ENCODE measurements at regions not wholly inside any gene's neighbourhood (a gene's known extent, or its start where the extent isn't known, plus 50 kb on each side); places are given as distances from the start of the nearest gene placed in this dataset.

DNA sequence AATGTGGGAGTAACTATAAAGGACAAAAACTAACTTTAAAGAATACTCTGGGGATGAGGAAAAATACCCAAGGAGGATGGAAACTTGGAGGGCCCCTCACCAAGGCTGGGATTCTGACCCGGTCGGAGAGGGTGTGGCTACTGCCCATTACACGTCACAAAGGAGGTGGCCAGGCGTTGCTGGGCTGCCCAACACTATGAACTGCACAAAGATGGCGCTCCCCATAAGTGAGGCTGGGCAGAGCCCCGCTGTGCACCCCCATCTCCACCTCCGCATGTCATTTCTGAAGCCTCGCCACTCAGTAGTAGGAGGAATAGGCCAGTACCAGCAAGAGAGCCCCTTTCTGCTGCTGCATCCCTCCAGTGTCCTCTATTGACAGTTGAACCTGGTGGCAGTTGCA is 290.1 kb upstream of the ZNF32 start:
- Mint-ChIP-seq H3K9me3 (ENCODE audit: unreplicated experiment) (peaks cover 7% of the 10 kb centered on the region), H3K4me1 (ENCODE audit: unreplicated experiment) (peaks cover 8% of the 10 kb centered on the region), H3K27ac (ENCODE audit: unreplicated experiment) (no peak overlapping the region), H3K36me3 (ENCODE audit: unreplicated experiment) (no peaks in the 10 kb centered on the region), H3K27me3 (ENCODE audit: unreplicated experiment) (no peaks in the 10 kb centered on the region), H3K4me3 (ENCODE audit: unreplicated experiment) (no peak overlapping the region)
- DNase-seq (ENCODE audit: extremely low spot score, unreplicated experiment): no peak
- TF ChIP-seq CTCF (IDR thresholded peaks at IDR 0.05): no peak

DNA sequence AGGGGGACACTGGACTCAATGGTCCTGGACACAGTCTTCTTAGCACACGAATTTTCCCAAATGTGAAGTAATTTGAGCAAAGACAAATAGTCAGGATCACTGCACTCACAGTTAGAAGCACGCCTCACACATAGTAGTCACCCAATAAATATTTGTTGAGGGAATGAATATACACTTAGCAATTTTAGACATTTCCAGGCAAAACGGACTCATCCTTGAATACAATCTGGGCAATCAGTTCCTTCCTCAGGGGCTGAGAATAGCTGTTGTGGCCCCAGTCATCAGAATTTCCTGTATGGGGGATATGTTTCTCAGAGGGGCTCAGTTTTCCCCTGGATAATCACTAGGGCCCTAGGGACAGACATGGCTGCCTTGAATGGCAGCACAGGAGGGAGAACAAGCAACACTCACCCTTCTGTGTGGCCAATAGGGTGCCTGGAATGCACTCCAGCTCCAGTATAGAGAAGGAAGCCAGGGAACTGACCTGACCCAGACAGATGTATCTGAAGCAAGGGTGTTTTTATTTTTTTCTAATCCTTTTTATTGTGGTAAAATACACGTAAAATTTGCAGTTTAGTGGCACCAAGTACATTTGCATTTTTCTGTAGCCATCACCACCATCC is 282.7 kb upstream of the ZNF32 start:
- H3K4me1 Mint-ChIP-seq (ENCODE audit: unreplicated experiment): peaks cover 17% of the 10 kb centered on the region
- TF ChIP-seq CTCF (IDR thresholded peaks at IDR 0.05): no peak
- no peaks in the 10 kb centered on the region for H3K36me3 Mint-ChIP-seq (ENCODE audit: unreplicated experiment)
- DNase-seq (ENCODE audit: extremely low spot score, unreplicated experiment): no peak
- H3K4me3 Mint-ChIP-seq (ENCODE audit: unreplicated experiment): no peak overlapping the region
- peaks cover 6% of the 10 kb centered on the region for H3K27me3 Mint-ChIP-seq (ENCODE audit: unreplicated experiment)
- H3K9me3 Mint-ChIP-seq (ENCODE audit: unreplicated experiment): peaks cover 7% of the 10 kb centered on the region
- no peak overlapping the region for H3K27ac Mint-ChIP-seq (ENCODE audit: unreplicated experiment)

DNA sequence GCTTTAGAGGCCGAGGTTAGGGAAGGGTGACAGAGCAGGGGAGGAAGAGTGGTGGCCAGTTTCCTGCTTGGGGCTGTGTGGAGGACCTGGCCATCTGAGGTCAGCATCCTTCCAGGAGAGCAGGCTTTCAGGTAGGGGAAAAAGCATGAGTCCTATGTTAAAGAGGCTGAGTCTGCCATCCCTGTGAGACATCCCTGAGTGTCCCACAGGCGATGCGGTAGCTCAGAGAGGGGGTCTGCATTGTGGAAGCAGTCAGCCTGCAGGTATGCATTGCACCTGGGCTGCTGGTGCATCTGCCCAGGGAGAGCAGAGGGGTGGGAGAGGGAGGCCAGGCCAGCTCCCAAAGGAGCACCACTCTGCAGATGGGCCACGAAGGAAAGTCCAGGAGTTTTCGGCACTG is 282.1 kb upstream of the ZNF32 start:
- Mint-ChIP-seq H3K9me3 (ENCODE audit: unreplicated experiment) (peaks cover 4% of the 10 kb centered on the region), H3K4me1 (ENCODE audit: unreplicated experiment) (peaks cover 17% of the 10 kb centered on the region), H3K4me3 (ENCODE audit: unreplicated experiment) (no peak overlapping the region), H3K36me3 (ENCODE audit: unreplicated experiment) (no peaks in the 10 kb centered on the region), H3K27me3 (ENCODE audit: unreplicated experiment) (peaks cover 6% of the 10 kb centered on the region), H3K27ac (ENCODE audit: unreplicated experiment) (no peak overlapping the region)
- no peak for DNase-seq (ENCODE audit: extremely low spot score, unreplicated experiment)
- no peak for TF ChIP-seq CTCF (IDR thresholded peaks at IDR 0.05)

- DNase-seq (ENCODE audit: extremely low spot score, unreplicated experiment): no peak
- peaks cover 6% of the 10 kb centered on the region for H3K27me3 Mint-ChIP-seq (ENCODE audit: unreplicated experiment)
- TF ChIP-seq CTCF (IDR thresholded peaks at IDR 0.05): no peak
- no peak overlapping the region for H3K27ac Mint-ChIP-seq (ENCODE audit: unreplicated experiment)
- no peak overlapping the region for H3K4me3 Mint-ChIP-seq (ENCODE audit: unreplicated experiment)
- no peaks in the 10 kb centered on the region for H3K9me3 Mint-ChIP-seq (ENCODE audit: unreplicated experiment)
- no peaks in the 10 kb centered on the region for H3K36me3 Mint-ChIP-seq (ENCODE audit: unreplicated experiment)
- H3K4me1 Mint-ChIP-seq (ENCODE audit: unreplicated experiment): peaks cover 17% of the 10 kb centered on the region
Observed at GRCh38 chr10:43930243-43930642, 281.6 kb upstream of the ZNF32 start.

- Mint-ChIP-seq H3K36me3 (ENCODE audit: unreplicated experiment) (no peaks in the 10 kb centered on the region), H3K27me3 (ENCODE audit: unreplicated experiment) (peaks cover 6% of the 10 kb centered on the region), H3K4me1 (ENCODE audit: unreplicated experiment) (peaks cover 17% of the 10 kb centered on the region), H3K27ac (ENCODE audit: unreplicated experiment) (no peak overlapping the region), H3K9me3 (ENCODE audit: unreplicated experiment) (no peaks in the 10 kb centered on the region), H3K4me3 (ENCODE audit: unreplicated experiment) (no peak overlapping the region)
- DNase-seq (ENCODE audit: extremely low spot score, unreplicated experiment): no peak
- TF ChIP-seq CTCF (IDR thresholded peaks at IDR 0.05): no peak
Observed at GRCh38 chr10:43929122-43929521, 280.4 kb upstream of the ZNF32 start.

All from osteocyte (in vitro differentiated cells).